Cardiac septum (tissue), 1 donor: ENCODE measurements at regions not wholly inside any gene's neighbourhood (a gene's known extent, or its start where the extent isn't known, plus 50 kb on each side); places are given as distances from the start of the nearest gene placed in this dataset.
"Not testable (repeated sequence)": the region's sequence is repeated elsewhere in the genome, so short reads cannot be mapped to it uniquely, and the experiment has no call there.

Source experiments
- DNase-seq: peaks from one replicate; pipeline ENCODE4 v3.0.0-alpha.2; 2020; ENCODE audit warnings: low spot score
- intact Hi-C: fragments of 100-400 bp; cut with DNase I; formaldehyde crosslinking; loops from one replicate; pipeline ENCODE4 v1.14.0; 2022
- donor health status: DM: no; HTN: no; CAD: no.

DNA sequence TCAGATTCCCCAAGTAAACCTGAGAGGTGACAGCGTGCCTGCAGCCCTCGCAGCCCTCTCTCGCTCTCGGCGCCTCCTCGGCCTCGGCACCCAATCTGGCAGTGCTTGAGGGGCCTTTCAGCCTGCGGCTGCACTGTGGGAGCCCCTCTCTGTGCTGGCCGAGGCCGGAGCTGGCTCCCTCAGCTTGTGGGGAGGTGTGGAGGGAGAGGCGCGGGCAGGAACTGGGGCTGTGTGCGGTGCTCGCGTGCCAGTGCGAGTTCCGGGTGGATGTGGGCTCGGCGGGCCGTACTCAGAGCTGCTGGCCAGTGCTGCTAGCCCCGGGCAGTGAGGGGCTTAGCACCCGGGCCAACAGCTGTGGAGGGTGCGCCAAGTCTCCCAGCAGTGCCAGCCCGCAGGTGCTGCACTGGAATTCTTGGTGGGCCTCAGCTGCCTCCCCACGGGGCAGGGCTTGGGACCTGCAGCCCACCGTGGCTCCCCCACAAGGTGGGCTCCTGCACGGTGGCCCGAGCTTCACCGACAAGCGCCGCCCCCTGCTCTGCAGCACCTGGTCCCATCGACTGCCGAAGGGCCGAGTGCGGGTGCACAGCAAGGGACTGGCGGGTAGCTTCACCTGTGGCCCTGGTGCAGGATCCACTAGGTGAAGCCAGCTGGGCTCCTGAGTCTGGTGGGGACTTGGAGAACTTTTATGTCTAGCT, 809.7 kb upstream of the ADGRB3 start:
- DNase-seq: no peak
- intact Hi-C loops: no loop called here

- intact Hi-C loops: no loop called here
- DNase-seq: no peak
Measured at GRCh38 chr6:67818322-67818721, 816.8 kb upstream of the ADGRB3 start.

DNA sequence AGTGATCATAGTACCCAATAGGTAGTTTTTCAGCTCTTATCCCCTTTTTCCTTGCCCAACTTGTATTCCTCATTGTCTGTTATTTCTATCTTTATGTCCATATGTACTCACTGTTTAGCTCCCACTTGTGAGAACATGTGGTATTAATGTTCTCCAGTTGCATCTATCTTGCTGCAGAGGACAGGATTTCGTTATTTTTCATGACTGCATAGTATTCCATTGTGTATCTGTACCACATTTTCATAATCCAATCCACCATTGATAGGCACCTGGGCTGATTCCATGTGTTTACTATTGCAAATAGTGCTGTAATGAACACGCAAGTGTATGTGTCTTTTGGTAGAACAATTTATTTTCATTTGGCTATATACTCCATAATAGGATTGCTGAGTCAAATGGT, 819.5 kb upstream of the ADGRB3 start:
- DNase-seq: no peak
- intact Hi-C loops: no loop called here

GRCh38 chr6:67814262-67814661, 820.8 kb upstream of the ADGRB3 start:
- no peak for DNase-seq
- intact Hi-C loops: no loop called here

- intact Hi-C loops: no loop called here
- no peak for DNase-seq
Measured at GRCh38 chr6:67812693-67813092, 822.4 kb upstream of the ADGRB3 start.

DNA sequence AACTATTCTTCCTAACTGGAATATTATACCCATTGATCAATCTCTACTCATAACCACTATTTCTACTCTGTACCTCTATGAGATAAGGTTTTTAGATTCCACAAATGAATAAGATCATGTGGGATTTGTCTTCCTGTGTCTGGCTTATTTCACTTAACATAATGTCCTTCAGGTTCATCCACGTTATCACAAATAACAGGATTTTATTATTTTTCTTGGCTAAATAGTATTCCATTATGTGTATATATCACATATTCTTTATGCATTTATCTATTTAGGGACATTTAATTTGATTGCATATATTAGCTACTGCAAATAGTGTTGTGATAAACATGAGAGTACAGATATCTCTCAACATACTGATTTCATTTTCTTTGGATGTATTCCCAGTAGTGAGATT, 823.0 kb upstream of the ADGRB3 start:
- intact Hi-C loops: no loop called here
- DNase-seq: no peak

DNA sequence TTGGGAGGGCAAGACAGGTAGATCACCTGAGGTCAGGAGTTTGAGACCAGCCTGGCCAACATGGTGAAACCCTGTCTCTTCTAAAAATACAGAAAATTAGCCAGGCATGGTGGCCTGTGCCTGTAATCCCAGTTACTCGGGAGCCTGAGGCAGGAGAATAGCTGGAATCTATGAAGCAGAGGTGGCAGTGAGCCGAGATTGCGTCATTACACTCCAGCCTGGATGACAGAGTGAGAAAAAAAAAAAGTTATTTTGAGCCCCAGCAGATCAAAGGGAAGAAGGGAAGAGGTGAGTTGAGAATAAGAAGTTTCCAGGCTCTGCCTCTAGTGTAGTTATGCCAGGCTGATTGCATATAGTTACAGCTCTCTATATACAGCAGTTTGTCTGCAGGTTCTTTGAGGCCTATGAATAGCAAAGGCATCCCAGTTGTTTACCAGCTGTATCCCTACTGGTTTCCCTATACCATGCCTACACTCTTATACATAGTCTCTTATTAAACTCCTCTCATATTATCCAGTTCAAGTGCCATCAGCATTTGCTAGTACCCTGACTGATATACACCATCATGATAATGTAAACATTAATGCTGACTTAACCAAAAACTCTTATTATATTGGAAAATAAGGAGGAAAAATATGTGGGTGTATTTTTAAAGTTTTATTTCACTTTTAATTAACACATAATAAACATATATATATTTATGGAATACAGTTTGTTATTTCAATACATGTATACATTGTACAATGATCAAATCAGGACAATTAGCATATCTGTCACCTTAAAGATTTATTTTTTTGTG, 823.6 kb upstream of the ADGRB3 start:
- intact Hi-C loops: no loop called here

GRCh38 chr6:67804808-67805207, 830.3 kb upstream of the ADGRB3 start:
- DNase-seq, intact Hi-C loops: not testable (repeated sequence)

More for the DNA sequence above, 823.6 kb upstream of the ADGRB3 start:
- no peak for DNase-seq

DNA sequence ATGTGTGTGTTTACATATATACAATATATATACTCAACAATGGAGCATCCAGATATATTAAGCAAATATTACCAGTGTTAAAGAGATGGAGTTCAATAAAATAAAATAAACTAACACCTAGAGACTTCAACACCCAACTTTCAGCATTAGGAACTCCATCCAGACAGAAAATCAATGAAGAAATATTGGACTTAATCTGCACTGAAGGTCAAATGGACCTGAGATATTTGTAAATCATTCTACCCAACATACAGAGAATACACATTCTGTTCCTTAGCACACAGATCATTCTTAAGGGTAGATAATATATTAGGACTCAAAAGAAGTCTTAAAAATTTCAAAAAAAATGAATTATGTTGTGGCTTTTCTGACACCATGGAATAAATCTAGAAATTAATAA, 832.3 kb upstream of the ADGRB3 start:
- DNase-seq: no peak
- intact Hi-C loops: no loop called here

DNA sequence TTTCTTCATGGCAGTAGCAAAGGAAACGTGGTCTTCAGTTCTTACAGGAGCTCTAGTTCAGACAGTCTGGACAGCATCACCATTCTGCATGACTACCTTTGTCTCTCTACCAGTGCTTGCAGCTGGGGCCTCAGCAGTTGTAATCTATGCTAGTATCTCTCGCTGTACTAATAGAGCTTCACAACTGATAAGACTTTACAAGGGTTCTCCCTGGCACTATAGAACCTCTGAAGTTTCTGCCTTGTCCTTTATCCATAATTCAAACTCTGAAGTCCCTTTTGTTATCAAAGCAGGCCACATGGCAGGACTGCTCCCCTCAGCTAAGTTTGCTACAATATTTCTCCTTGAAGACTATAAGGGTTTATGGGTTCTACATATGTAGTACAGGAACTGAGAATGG, 842.1 kb upstream of the ADGRB3 start:
- intact Hi-C loops: no loop called here
- DNase-seq: no peak

- no peak for DNase-seq
- intact Hi-C loops: no loop called here
Measured at GRCh38 chr6:67790569-67790968, 844.5 kb upstream of the ADGRB3 start.

GRCh38 chr6:67787119-67787518, 848.0 kb upstream of the ADGRB3 start:
- intact Hi-C loops, DNase-seq: not testable (repeated sequence)

DNA sequence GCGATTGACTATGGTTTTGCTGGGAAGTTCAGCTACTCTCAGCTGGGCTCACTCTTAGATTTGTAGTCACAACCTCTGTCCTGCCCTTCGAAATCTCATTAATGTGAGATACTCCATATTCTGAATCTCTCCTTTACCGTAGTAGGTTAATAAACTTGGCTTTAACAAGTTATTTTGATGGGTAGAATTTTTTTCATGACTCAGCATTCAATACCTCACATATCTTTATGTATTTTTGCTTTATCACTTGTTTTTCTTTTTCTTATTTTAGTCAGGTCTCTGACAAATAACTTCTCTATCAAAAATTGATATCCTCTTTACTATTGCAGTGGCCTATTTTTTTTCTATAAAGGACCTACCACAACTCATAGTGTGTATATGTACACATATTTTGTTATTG, 855.2 kb upstream of the ADGRB3 start:
- intact Hi-C loops: no loop called here
- DNase-seq: no peak

DNA sequence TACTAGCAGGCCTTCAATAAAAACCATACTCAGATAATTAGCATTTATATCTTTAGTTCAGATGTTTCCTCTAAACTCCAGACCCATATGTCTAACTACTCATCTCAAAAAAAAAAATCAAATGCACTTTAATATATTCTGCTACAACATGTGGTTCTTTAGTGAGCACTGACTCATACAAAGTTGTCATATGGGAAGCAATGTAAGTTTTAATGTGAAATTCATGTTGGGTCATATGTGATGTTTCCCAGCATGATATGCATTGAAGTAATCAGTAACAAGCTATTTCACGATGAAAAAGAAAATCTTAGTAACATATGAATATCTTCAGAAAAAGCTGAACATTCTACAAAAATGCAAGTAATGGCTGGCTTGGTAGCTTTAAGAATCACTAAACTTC, 859.7 kb upstream of the ADGRB3 start:
- no peak for DNase-seq
- intact Hi-C loops: no loop called here

DNA sequence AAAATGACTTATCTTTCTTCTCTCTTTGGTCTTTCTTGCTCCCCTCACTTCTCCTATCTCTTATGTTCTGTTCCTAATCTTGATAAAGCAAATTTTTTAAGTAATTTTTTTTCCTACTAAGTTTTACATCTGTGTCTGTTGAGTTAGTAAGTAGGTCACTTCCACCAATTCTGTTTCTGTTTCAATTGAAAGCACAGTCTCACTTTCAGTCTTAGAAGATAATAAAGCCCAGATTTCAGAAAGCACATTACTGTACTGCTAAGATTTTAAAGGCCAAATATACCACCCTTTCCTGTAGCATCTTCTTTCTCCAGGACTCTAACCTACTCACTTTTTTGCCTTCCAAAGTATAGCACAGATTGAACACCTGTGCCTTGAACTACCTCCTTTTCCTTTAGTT, 866.1 kb upstream of the ADGRB3 start:
- intact Hi-C loops: no loop called here
- DNase-seq: no peak

DNA sequence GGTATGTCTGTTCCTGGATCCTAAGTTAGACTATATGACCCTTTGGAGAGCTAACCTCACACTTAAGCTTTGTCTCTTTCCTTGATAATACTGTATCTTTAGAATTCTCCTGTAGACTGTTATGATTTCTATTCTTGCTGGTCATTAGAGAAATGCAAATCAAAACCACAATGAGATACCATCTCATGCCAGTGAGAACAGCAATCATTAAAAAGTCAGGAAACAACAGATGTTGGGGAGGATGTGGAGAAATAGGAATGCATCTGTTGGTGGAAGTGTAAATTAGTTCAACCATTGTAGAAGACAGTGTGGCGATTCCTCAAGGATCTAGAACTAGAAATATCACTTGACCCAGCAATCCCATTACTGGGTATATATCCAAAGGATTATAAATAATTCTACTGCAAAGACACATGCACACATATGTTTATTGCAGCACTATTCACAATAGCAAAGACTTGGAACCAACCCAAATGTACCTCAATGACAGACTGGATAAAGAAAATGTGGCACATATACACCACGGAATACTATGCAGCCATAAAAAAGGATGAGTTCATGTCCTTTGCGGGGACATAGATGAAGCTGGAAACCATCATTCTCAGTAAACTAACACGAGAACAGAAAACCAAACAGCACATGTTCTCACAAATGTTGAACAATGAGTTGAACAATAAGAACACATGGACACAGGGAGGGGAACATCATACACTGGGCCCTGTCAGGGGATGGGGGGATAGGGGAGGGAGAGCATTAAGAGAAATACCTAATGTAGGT, 867.8 kb upstream of the ADGRB3 start:
- DNase-seq, intact Hi-C loops: not testable (repeated sequence)

- intact Hi-C loops: no loop called here
- no peak for DNase-seq
Measured at GRCh38 chr6:67766057-67766456, 869.0 kb upstream of the ADGRB3 start.

GRCh38 chr6:67759001-67759400, 876.1 kb upstream of the ADGRB3 start:
- intact Hi-C loops: no loop called here
- DNase-seq: no peak

DNA sequence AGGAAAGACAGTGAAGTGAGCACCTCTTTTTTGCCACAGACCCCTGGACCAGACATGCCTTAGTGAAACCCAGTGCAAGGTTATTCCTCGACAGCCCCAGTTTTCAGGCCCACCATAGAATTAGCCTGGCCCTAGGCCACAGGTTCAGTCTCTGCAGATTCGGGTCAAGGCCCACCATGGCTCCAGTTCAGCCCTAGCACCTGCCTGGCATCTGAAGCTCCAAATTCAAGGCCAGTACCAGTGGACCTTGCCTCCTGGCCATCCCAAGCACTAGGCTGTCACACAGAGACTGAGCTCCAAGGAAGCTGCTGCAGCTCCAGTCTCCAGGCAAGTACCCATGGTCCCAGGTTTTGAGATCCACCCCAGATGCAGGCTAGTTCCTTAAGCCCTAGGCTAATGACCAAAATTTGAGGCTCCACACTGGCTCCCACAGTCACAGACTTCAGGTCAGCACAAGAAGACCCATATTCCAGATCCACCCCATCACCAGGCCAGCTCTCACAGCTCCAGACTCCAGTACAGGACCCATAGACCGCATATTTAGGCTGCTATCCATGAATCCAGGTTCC, 877.5 kb upstream of the ADGRB3 start:
- intact Hi-C loops: no loop called here
- no peak for DNase-seq

GRCh38 chr6:67748521-67748920, 886.6 kb upstream of the ADGRB3 start:
- intact Hi-C loops: no loop called here
- DNase-seq: no peak
